NB4 (cell line): ENCODE measurements at regions not wholly inside any gene's neighbourhood (a gene's known extent, or its start where the extent isn't known, plus 50 kb on each side); places are given as distances from the start of the nearest gene placed in this dataset.

Experiments
- CTCF ChIP-seq: IDR thresholded peaks from one replicate; pipeline ENCODE4 v1.5.1; 2012; ENCODE audit warnings: low read depth, low read length
- MAX ChIP-seq: IDR thresholded peaks from 2 replicates; pipeline ENCODE4 v1.6.1; 2011; ENCODE audit warnings: low read depth, low read length
- MYC ChIP-seq: IDR thresholded peaks from 2 replicates; pipeline ENCODE4 v1.6.1; 2011; ENCODE audit warnings: low read depth, low read length
- POLR2A ChIP-seq: IDR thresholded peaks from 2 replicates; pipeline ENCODE4 v1.6.1; 2011; ENCODE audit warnings: mild to moderate bottlenecking; ENCODE audit not compliant: insufficient read length; ENCODE audit errors: extremely low read depth

- TF ChIP-seq CTCF (no peak), POLR2A (no peak), MYC (no peak), MAX (no peak)
Observed at GRCh38 chr10:9625304-9625703, 1392.4 kb upstream of the CELF2 start.
